Liver (tissue), 8 donors: ENCODE measurements at regions not wholly inside any gene's neighbourhood (a gene's known extent, or its start where the extent isn't known, plus 50 kb on each side); places are given as distances from the start of the nearest gene placed in this dataset.

Experiments
- DNase-seq: peaks from one replicate; pipeline ENCODE4 v3.0.0-alpha.2; 2017; ENCODE audit warnings: low spot score
- H3K27ac ChIP-seq, 2 donors: one replicate each; pipeline ENCODE4 v1.7.0; 2013; ENCODE audit warnings: inconsistent platforms in 2 of 2, low read length in 2 of 2, control low read depth in 1 of 2, low read depth in 1 of 2, mild to moderate bottlenecking in 1 of 2
- H3K27me3 ChIP-seq, 4 donors: one replicate each; pipeline versions ENCODE4 v1.6.1 to v1.7.0; 2013; ENCODE audit warnings: low read length in 3 of 4, inconsistent platforms in 1 of 4, mild to moderate bottlenecking in 1 of 4, moderate library complexity in 1 of 4; ENCODE audit not compliant: control insufficient read depth in 4 of 4, insufficient read depth in 4 of 4
- H3K36me3 ChIP-seq, 4 donors: one replicate each; pipeline versions ENCODE4 v1.6.1 to v1.7.0; 2013; ENCODE audit warnings: low read length in 3 of 4, mild to moderate bottlenecking in 3 of 4, low read depth in 1 of 4, moderate library complexity in 1 of 4; ENCODE audit not compliant: control insufficient read depth in 4 of 4, insufficient read depth in 3 of 4
- H3K4me1 ChIP-seq, 4 donors: one replicate each; pipeline versions ENCODE4 v1.6.1 to v1.7.0; 2013; ENCODE audit warnings: low read length in 3 of 4, mild to moderate bottlenecking in 3 of 4, moderate library complexity in 1 of 4; ENCODE audit not compliant: control insufficient read depth in 4 of 4, insufficient read depth in 4 of 4
- H3K4me3 ChIP-seq, 3 donors: one replicate each; pipeline versions ENCODE4 v1.6.1 to v1.7.0; 2013; ENCODE audit warnings: low read length in 3 of 3, control low read depth in 1 of 3, low read depth in 1 of 3, mild to moderate bottlenecking in 1 of 3
- H3K9ac ChIP-seq, 2 donors: one replicate each; pipeline ENCODE4 v1.7.0; 2013; ENCODE audit warnings: low read length in 2 of 2, mild to moderate bottlenecking in 2 of 2, moderate library complexity in 2 of 2, control low read depth in 1 of 2, low read depth in 1 of 2
- H3K9me3 ChIP-seq, 4 donors: one replicate each; pipeline versions ENCODE4 v1.6.1 to v1.7.0; 2013; ENCODE audit warnings: low read length in 3 of 4; ENCODE audit not compliant: control insufficient read depth in 4 of 4
- ATF3 ChIP-seq: IDR thresholded peaks from 2 replicates; pipeline ENCODE4 v1.6.1; 2016; ENCODE audit warnings: antibody characterized with exemption
- EGR1 ChIP-seq, 2 donors: IDR thresholded peaks; 2 replicates each; pipeline ENCODE4 v1.6.1; 2016 to 2018; ENCODE audit warnings: antibody characterized with exemption in 2 of 2, low read depth in 2 of 2
- FOXA1 ChIP-seq: IDR thresholded peaks from 2 replicates; pipeline ENCODE4 v1.6.1; 2016; ENCODE audit warnings: antibody characterized with exemption
- FOXA2 ChIP-seq: IDR thresholded peaks from 2 replicates; pipeline ENCODE4 v1.6.1; 2016; ENCODE audit warnings: antibody characterized with exemption
- GABPA ChIP-seq, 2 donors: IDR thresholded peaks in 1 of 2; conservative IDR thresholded peaks in 1 of 2; 2 replicates each; pipeline ENCODE4 v1.6.1; 2016; ENCODE audit warnings: antibody characterized with exemption in 2 of 2, mild to moderate bottlenecking in 1 of 2, moderate library complexity in 1 of 2
- HNF4G ChIP-seq: IDR thresholded peaks from 2 replicates; pipeline ENCODE4 v1.6.1; 2016; ENCODE audit warnings: antibody characterized with exemption
- JUND ChIP-seq, 2 donors: IDR thresholded peaks; 2 replicates each; pipeline ENCODE4 v1.6.1; 2016; ENCODE audit warnings: antibody characterized with exemption in 2 of 2
- MAX ChIP-seq: IDR thresholded peaks from 2 replicates; pipeline ENCODE4 v1.6.1; 2016; ENCODE audit warnings: antibody characterized with exemption
- NR2F2 ChIP-seq: IDR thresholded peaks from 2 replicates; pipeline ENCODE4 v1.6.1; 2016; ENCODE audit warnings: antibody characterized with exemption
- RAD21 ChIP-seq, 2 donors: IDR thresholded peaks; 2 replicates each; pipeline ENCODE4 v1.6.1; 2016; ENCODE audit warnings: antibody characterized with exemption in 2 of 2, mild to moderate bottlenecking in 2 of 2
- REST ChIP-seq: IDR thresholded peaks from 2 replicates; pipeline ENCODE4 v1.6.1; 2016; ENCODE audit warnings: antibody characterized with exemption, mild to moderate bottlenecking
- RXRA ChIP-seq, 2 donors: IDR thresholded peaks; 2 replicates each; pipeline ENCODE4 v1.6.1; 2017 to 2018; ENCODE audit warnings: antibody characterized with exemption in 2 of 2, mild to moderate bottlenecking in 1 of 2
- SP1 ChIP-seq: IDR thresholded peaks from 2 replicates; pipeline ENCODE4 v1.6.1; 2018; ENCODE audit warnings: antibody characterized with exemption, mild to moderate bottlenecking
- TAF1 ChIP-seq: conservative IDR thresholded peaks from 2 replicates; pipeline ENCODE4 v1.6.1; 2016; ENCODE audit warnings: antibody characterized with exemption, mild to moderate bottlenecking
- WGBS: extraction: QIAGEN DNeasy Blood & Tissue Kit; methylation state at CpG from one replicate; pipeline ENCODE4 v1.1.7; 2013; 5-methylcytosine and 5-hydroxymethylcytosine counted together
- TF ChIP-seq, protein P1 (sequence below): fragments of 150-350 bp; IDR thresholded peaks from 2 replicates; pipeline ENCODE4 v1.5.1; 2017; ENCODE audit warnings: improper control_type of control experiment, low read depth, low read length; ENCODE audit not compliant: missing input control
- TF ChIP-seq, protein P2 (sequence below): IDR thresholded peaks from 2 replicates; pipeline ENCODE4 v1.6.1; 2016; ENCODE audit warnings: antibody characterized with exemption
- donor health status: healthy.
- donor health status: healthy.
- donor health status: healthy.
- donor health status: healthy.
- donor health status: healthy.

- no peak for TF ChIP-seq GABPA (IDR thresholded peaks at IDR 0.05 in 1 of 2, conservative IDR thresholded peaks at IDR 0.05 in 1 of 2)
Observed at GRCh38 chr14:97578982-97579548, 781.9 kb downstream of the VRK1 start (continued).

GRCh38 chr14:97581016-97581415, 783.8 kb downstream of the VRK1 start:
- H3K9me3 ChIP-seq: no peaks in the 10 kb centered on the region
- no peak for TF ChIP-seq JUND (IDR thresholded peaks at IDR 0.05)
- peak; percentile 93 for TF ChIP-seq REST
- H3K36me3 ChIP-seq: no peaks in the 10 kb centered on the region
- DNase-seq: no peak
- H3K4me3 ChIP-seq: no peak overlapping the region
- no peaks in the 10 kb centered on the region for H3K27me3 ChIP-seq
- no peak overlapping the region for H3K9ac ChIP-seq
- no peaks in the 10 kb centered on the region for H3K4me1 ChIP-seq
- no peak overlapping the region for H3K27ac ChIP-seq
- WGBS: 51% methylated on average over 4 of the region's 4 CpGs

GRCh38 chr14:97582022-97582421, 784.8 kb downstream of the VRK1 start:
- 62% methylated on average over 1 of the region's 1 CpG for WGBS
- Histone ChIP-seq H3K9me3 (no peaks in the 10 kb centered on the region), H3K27me3 (no peaks in the 10 kb centered on the region), H3K27ac (no peak overlapping the region), H3K4me3 (no peak overlapping the region), H3K4me1 (no peaks in the 10 kb centered on the region), H3K9ac (no peak overlapping the region), H3K36me3 (no peaks in the 10 kb centered on the region)
- no peak for TF ChIP-seq SP1
- TF ChIP-seq HNF4G: no peak
- no peak for TF ChIP-seq FOXA2
- no peak for TF ChIP-seq NR2F2
- TF ChIP-seq, protein P1, sequence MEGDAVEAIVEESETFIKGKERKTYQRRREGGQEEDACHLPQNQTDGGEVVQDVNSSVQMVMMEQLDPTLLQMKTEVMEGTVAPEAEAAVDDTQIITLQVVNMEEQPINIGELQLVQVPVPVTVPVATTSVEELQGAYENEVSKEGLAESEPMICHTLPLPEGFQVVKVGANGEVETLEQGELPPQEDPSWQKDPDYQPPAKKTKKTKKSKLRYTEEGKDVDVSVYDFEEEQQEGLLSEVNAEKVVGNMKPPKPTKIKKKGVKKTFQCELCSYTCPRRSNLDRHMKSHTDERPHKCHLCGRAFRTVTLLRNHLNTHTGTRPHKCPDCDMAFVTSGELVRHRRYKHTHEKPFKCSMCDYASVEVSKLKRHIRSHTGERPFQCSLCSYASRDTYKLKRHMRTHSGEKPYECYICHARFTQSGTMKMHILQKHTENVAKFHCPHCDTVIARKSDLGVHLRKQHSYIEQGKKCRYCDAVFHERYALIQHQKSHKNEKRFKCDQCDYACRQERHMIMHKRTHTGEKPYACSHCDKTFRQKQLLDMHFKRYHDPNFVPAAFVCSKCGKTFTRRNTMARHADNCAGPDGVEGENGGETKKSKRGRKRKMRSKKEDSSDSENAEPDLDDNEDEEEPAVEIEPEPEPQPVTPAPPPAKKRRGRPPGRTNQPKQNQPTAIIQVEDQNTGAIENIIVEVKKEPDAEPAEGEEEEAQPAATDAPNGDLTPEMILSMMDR: no peak
- no peak for TF ChIP-seq TAF1
- no peak for TF ChIP-seq MAX
- TF ChIP-seq GABPA (IDR thresholded peaks at IDR 0.05 in 1 of 2, conservative IDR thresholded peaks at IDR 0.05 in 1 of 2): no peak
- TF ChIP-seq, protein P2, sequence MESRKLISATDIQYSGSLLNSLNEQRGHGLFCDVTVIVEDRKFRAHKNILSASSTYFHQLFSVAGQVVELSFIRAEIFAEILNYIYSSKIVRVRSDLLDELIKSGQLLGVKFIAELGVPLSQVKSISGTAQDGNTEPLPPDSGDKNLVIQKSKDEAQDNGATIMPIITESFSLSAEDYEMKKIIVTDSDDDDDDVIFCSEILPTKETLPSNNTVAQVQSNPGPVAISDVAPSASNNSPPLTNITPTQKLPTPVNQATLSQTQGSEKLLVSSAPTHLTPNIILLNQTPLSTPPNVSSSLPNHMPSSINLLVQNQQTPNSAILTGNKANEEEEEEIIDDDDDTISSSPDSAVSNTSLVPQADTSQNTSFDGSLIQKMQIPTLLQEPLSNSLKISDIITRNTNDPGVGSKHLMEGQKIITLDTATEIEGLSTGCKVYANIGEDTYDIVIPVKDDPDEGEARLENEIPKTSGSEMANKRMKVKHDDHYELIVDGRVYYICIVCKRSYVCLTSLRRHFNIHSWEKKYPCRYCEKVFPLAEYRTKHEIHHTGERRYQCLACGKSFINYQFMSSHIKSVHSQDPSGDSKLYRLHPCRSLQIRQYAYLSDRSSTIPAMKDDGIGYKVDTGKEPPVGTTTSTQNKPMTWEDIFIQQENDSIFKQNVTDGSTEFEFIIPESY: no peak
- TF ChIP-seq ATF3: no peak
- no peak for TF ChIP-seq FOXA1
- no peak for TF ChIP-seq EGR1 (IDR thresholded peaks at IDR 0.05; ENCODE audit: low read depth in 2 of 2)
- no peak for TF ChIP-seq RAD21 (IDR thresholded peaks at IDR 0.05)
- TF ChIP-seq RXRA (IDR thresholded peaks at IDR 0.05): no peak
- TF ChIP-seq JUND (IDR thresholded peaks at IDR 0.05): no peak
- no peak for TF ChIP-seq REST
- no peak for DNase-seq
